Activated CD8-positive, alpha-beta memory T cell treated with anti-CD3 and anti-CD28 coated beads, Interleukin-2, amount 10 ng/mL, durations not matched to agents 7 days and 5 days (primary cell): ENCODE measurements at regions not wholly inside any gene's neighbourhood (a gene's known extent, or its start where the extent isn't known, plus 50 kb on each side); places are given as distances from the start of the nearest gene placed in this dataset.
"Not testable (repeated sequence)": the region's sequence is repeated elsewhere in the genome, so short reads cannot be mapped to it uniquely, and the experiment has no call there.

Experiments
- ATAC-seq: fragments of 150-1000 bp; cut with Tn5 transposase; one replicate; pipeline ENCODE4 v1.10.0; 2021; ENCODE audit warnings: moderate library complexity
- CTCF ChIA-PET: fragments of 350-600 bp; sonication (Branson Sonifier 250); formaldehyde crosslinking; loops from one replicate; lab custom pipeline; 2021; ENCODE audit warnings: antibody characterized with exemption; lab: Charles Lee
- DNase-seq: peaks from one replicate; pipeline ENCODE4 v3.0.0-alpha.2; 2020
- H3K27ac Mint-ChIP-seq: one replicate; pipeline ENCODE4 v1.8.0; 2021; ENCODE audit warnings: mild to moderate bottlenecking, mixed read lengths
- H3K27me3 Mint-ChIP-seq: one replicate; pipeline ENCODE4 v1.8.0; 2021; ENCODE audit warnings: mixed read lengths
- H3K36me3 Mint-ChIP-seq: one replicate; pipeline ENCODE4 v1.8.0; 2021; ENCODE audit warnings: mild to moderate bottlenecking, mixed read lengths
- H3K4me1 Mint-ChIP-seq: one replicate; pipeline ENCODE4 v1.8.0; 2021; ENCODE audit warnings: mixed read lengths
- H3K4me3 Mint-ChIP-seq: one replicate; pipeline ENCODE4 v1.8.0; 2021; ENCODE audit warnings: mild to moderate bottlenecking, moderate library complexity, mixed read lengths
- H3K9me3 Mint-ChIP-seq: one replicate; pipeline ENCODE4 v1.8.0; 2022; ENCODE audit warnings: low read depth, mixed read lengths

- peaks cover 5% of the 10 kb centered on the region for H3K9me3 Mint-ChIP-seq
- no peak overlapping the region for H3K27ac Mint-ChIP-seq
- no peaks in the 10 kb centered on the region for H3K4me1 Mint-ChIP-seq
- DNase-seq, result peak; percentile 2
- H3K27me3 Mint-ChIP-seq, result no peaks in the 10 kb centered on the region
- CTCF ChIA-PET, result no interaction called here
- no peak for ATAC-seq
- H3K4me3 Mint-ChIP-seq, result no peak overlapping the region
- H3K36me3 Mint-ChIP-seq, result no peaks in the 10 kb centered on the region
These were observed 430.6 kb downstream of the BUD13 start for GRCh38 chr11:116342148-116342547.

- CTCF ChIA-PET, result no interaction called here
- Mint-ChIP-seq H3K9me3 (peaks cover 5% of the 10 kb centered on the region), H3K36me3 (no peaks in the 10 kb centered on the region), H3K4me3 (no peak overlapping the region), H3K27me3 (no peaks in the 10 kb centered on the region), H3K4me1 (no peaks in the 10 kb centered on the region), H3K27ac (no peak overlapping the region)
- ATAC-seq, result no peak
- DNase-seq, result peak; percentile 29
These were observed 433.3 kb downstream of the BUD13 start for GRCh38 chr11:116339306-116340098.

- H3K9me3 Mint-ChIP-seq, H3K36me3 Mint-ChIP-seq, CTCF ChIA-PET, ATAC-seq, H3K27ac Mint-ChIP-seq, H3K27me3 Mint-ChIP-seq, H3K4me1 Mint-ChIP-seq, H3K4me3 Mint-ChIP-seq: not testable (repeated sequence)
- DNase-seq, result peak; percentile 2
These were observed 434.3 kb downstream of the BUD13 start for GRCh38 chr11:116338500-116338899.

GRCh38 chr11:116336540-116336939 is 436.2 kb downstream of the BUD13 start:
- CTCF ChIA-PET, result no interaction called here
- H3K4me3 Mint-ChIP-seq, result no peak overlapping the region
- H3K27ac Mint-ChIP-seq, result no peak overlapping the region
- DNase-seq (peak; percentile 15), ATAC-seq (no peak)
- H3K9me3 Mint-ChIP-seq, result peaks cover 5% of the 10 kb centered on the region
- no peaks in the 10 kb centered on the region for H3K4me1 Mint-ChIP-seq
- H3K27me3 Mint-ChIP-seq, result no peaks in the 10 kb centered on the region
- H3K36me3 Mint-ChIP-seq, result no peaks in the 10 kb centered on the region

GRCh38 chr11:116335891-116336290 is 436.9 kb downstream of the BUD13 start:
- H3K27me3 Mint-ChIP-seq, result no peaks in the 10 kb centered on the region
- no peak overlapping the region for H3K27ac Mint-ChIP-seq
- no peaks in the 10 kb centered on the region for H3K4me1 Mint-ChIP-seq
- H3K9me3 Mint-ChIP-seq, result peaks cover 5% of the 10 kb centered on the region
- no peak overlapping the region for H3K4me3 Mint-ChIP-seq
- H3K36me3 Mint-ChIP-seq, result no peaks in the 10 kb centered on the region
- DNase-seq (peak; percentile 14), ATAC-seq (no peak)
- CTCF ChIA-PET, result no interaction called here

GRCh38 chr11:116335078-116335477 is 437.7 kb downstream of the BUD13 start:
- DNase-seq (peak; percentile 12), ATAC-seq (no peak)
- H3K27ac Mint-ChIP-seq, result no peak overlapping the region
- CTCF ChIA-PET, result no interaction called here
- H3K9me3 Mint-ChIP-seq, result peaks cover 5% of the 10 kb centered on the region
- no peaks in the 10 kb centered on the region for H3K27me3 Mint-ChIP-seq
- no peaks in the 10 kb centered on the region for H3K4me1 Mint-ChIP-seq
- no peak overlapping the region for H3K4me3 Mint-ChIP-seq
- H3K36me3 Mint-ChIP-seq, result no peaks in the 10 kb centered on the region

- Mint-ChIP-seq H3K27me3 (no peaks in the 10 kb centered on the region), H3K4me1 (no peaks in the 10 kb centered on the region), H3K9me3 (peaks cover 5% of the 10 kb centered on the region), H3K27ac (no peak overlapping the region), H3K36me3 (no peaks in the 10 kb centered on the region), H3K4me3 (no peak overlapping the region)
- DNase-seq (peak; percentile 1), ATAC-seq (no peak)
- CTCF ChIA-PET, result no interaction called here
These were observed 438.2 kb downstream of the BUD13 start for GRCh38 chr11:116334596-116334995.

- Mint-ChIP-seq H3K27me3 (no peaks in the 10 kb centered on the region), H3K27ac (no peak overlapping the region), H3K4me3 (no peak overlapping the region), H3K9me3 (peaks cover 2% of the 10 kb centered on the region), H3K4me1 (no peaks in the 10 kb centered on the region), H3K36me3 (no peaks in the 10 kb centered on the region)
- DNase-seq, result peak; percentile 1
- CTCF ChIA-PET, result no interaction called here
- no peak for ATAC-seq
These were observed 439.7 kb downstream of the BUD13 start for GRCh38 chr11:116333001-116333535.

- Mint-ChIP-seq H3K9me3 (no peaks in the 10 kb centered on the region), H3K27me3 (no peaks in the 10 kb centered on the region), H3K4me1 (no peaks in the 10 kb centered on the region), H3K27ac (no peak overlapping the region), H3K36me3 (no peaks in the 10 kb centered on the region), H3K4me3 (no peak overlapping the region)
- ATAC-seq (no peak), DNase-seq (peak; percentile 9)
- CTCF ChIA-PET, result no interaction called here
These were observed 440.4 kb downstream of the BUD13 start for GRCh38 chr11:116332391-116332790.

- ATAC-seq (no peak), DNase-seq (peak; percentile 2)
- Mint-ChIP-seq H3K27ac (no peak overlapping the region), H3K36me3 (no peaks in the 10 kb centered on the region), H3K9me3 (no peaks in the 10 kb centered on the region), H3K4me3 (no peak overlapping the region), H3K4me1 (no peaks in the 10 kb centered on the region), H3K27me3 (no peaks in the 10 kb centered on the region)
- CTCF ChIA-PET, result no interaction called here
These were observed 441.4 kb downstream of the BUD13 start for GRCh38 chr11:116331381-116331780.

GRCh38 chr11:116330439-116331185 is 442.2 kb downstream of the BUD13 start:
- CTCF ChIA-PET, result no interaction called here
- no peak for ATAC-seq
- Mint-ChIP-seq H3K27ac (no peak overlapping the region), H3K27me3 (no peaks in the 10 kb centered on the region), H3K36me3 (no peaks in the 10 kb centered on the region), H3K4me1 (no peaks in the 10 kb centered on the region), H3K4me3 (no peak overlapping the region), H3K9me3 (no peaks in the 10 kb centered on the region)
- DNase-seq, result no peak

- Mint-ChIP-seq H3K4me1 (no peaks in the 10 kb centered on the region), H3K27me3 (no peaks in the 10 kb centered on the region), H3K9me3 (no peaks in the 10 kb centered on the region), H3K27ac (no peak overlapping the region), H3K36me3 (no peaks in the 10 kb centered on the region), H3K4me3 (no peak overlapping the region)
- ATAC-seq (no peak), DNase-seq (no peak)
- CTCF ChIA-PET, result no interaction called here
These were observed 443.3 kb downstream of the BUD13 start for GRCh38 chr11:116329354-116330090.

GRCh38 chr11:116328851-116329250 is 443.9 kb downstream of the BUD13 start:
- Mint-ChIP-seq H3K4me1 (no peaks in the 10 kb centered on the region), H3K27me3 (no peaks in the 10 kb centered on the region), H3K36me3 (no peaks in the 10 kb centered on the region), H3K27ac (no peak overlapping the region), H3K9me3 (no peaks in the 10 kb centered on the region), H3K4me3 (no peak overlapping the region)
- no peak for ATAC-seq
- DNase-seq, result no peak
- CTCF ChIA-PET, result no interaction called here
